ENCODE measurements at regions not wholly inside any gene's neighbourhood (a gene's known extent, or its start where the extent isn't known, plus 50 kb on each side); places are given as distances from the start of the nearest gene placed in this dataset.
"Not testable (repeated sequence)": the region's sequence is repeated elsewhere in the genome, so short reads cannot be mapped to it uniquely, and the experiment has no call there.

DNA sequence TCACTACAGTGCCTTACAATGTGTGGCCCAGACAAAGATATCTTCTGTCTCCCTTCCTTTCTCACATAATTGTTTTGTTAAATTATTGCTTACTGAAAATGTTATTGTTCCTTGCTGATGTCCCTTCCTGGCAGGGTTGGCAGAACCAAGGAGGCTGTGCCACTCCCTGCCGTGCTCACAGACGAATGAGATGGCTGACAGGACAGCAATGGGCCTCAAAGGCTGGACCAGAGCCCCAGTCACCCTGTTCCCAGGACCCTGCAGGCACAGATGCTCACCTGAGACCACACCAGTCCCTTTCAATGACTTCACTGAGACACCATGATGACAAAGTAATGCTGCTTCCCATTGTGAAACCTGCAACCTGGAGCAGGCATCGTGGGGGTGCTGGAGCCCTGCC, 375.1 kb downstream of the HACE1 start:
- DNase-seq = no peak

DNA sequence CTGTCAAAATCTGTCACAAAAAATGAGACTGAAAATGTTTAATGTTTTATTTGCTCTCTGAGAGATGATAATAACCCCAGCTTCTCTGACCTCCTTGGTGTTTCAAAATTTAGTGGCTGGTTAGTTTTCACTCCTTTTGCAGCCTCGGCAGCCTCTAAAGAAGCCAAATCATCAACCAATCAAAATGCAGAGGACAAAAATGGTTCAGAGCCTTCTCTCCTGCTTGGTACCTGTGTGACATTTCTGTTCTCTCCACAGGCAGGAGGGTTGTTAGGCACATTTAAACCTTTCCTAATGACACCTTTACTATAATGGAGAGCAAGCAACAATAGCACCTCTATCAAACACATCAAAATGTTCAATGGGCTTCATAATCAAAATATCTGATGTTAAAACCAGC, 375.5 kb downstream of the HACE1 start:
- DNase-seq = no peak

DNA sequence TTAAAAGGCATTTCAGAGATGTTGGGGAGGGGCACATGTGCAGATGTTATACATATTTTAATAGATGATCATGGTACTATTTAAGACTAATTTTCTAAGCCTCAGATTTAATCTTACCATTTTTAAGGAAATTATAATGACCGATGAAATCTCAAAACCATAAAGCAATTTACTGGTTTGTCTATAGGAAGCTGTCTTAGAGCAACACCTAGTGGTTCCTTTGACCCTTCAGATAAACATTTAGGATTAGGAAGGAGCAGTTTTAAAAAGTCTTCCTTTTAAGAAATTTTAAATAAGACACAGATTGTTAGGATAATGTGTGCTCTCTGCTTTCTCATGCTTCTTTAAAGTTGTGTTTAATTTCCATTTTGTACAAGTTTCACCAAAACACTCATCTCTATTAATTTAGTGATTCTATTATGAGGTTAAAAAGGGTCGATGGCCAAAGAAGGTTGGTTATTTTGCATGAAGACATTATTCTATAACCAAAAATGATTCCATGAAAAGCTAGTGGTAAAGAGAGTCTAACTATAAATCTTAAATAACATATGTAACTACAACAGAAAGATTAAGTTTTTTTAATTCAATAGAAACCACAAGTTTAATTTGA, 376.4 kb downstream of the HACE1 start:
- DNase-seq = no peak

DNA sequence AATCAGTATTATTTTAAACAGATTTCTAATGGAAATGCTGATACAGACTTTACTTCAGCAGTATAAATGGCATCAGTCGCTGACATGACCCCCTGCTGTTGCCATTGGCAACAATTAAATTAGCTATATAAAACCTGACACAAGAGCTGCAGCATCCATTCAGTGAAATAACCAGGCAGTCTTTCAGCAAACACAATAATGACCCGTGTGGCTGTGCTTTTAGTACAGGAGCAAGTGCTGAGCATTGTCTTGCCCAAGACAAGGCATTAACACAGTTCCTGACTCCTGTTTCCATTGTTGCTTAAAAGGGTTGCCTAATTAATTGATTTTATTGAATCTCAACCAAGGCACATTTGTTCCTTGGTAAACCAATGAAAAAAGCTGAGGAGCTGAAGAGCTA, 382.1 kb downstream of the HACE1 start:
- no peak for DNase-seq

DNA sequence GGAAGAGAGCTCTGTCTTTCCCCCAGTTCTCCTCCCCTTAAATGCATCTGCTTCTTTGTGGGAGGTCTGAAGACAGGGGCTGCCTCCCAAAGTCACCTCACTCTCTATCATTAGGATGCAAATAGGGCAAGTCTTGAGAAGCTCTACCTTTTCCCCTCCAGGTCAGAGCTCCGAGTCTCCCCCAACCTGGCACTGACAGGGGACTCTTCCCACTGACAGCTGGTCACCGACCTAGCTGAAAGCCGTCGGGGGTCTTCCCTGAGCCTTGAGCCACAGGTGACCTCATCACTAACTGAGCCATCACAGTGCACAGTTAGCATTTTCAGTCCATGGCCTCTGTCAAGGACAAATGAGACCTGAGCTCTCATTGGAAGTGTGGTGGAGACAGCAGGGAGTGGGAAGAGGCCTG, 386.7 kb downstream of the HACE1 start:
- no peak for DNase-seq

DNA sequence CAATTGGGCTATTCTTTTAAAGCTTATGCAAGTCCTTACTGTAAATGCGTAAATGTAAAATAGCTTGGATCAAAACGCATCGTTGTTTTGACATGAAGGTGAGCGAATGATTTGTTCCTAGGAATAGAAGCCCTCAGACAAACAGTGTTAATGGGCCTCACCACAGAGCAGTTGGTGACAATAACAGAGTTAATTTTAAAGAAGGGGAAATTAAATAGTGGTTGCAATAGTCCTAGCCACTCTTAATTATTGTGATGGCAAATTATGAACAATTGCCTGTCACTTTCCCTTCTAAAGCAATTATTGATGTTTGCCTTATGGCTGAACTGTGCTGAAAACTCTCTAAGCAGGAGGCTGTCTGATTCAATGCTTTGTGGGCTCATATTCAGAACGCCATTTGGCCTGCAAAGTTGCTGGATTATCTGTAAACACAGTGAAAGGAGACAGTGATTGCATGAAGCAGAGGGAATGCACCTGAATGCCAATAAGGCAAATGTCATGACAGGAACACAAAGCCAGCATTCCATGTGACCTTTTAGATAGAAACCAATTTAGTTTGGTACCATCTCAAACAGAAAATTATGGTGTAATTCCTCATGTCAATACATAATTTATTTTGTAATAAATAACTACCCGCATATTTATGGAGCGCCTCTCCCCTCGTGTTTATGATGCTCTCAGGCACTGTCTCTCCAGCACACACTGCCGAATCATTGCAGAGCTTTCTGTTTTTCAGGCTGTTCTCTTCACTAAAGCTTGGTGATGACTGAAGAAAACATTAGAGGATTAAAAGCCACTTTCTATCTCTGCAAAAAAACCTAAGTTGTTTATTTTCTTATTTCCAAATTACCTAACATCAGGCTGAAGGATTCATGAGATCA, 387.5 kb downstream of the HACE1 start:
- DNase-seq = peak; percentile 31

DNA sequence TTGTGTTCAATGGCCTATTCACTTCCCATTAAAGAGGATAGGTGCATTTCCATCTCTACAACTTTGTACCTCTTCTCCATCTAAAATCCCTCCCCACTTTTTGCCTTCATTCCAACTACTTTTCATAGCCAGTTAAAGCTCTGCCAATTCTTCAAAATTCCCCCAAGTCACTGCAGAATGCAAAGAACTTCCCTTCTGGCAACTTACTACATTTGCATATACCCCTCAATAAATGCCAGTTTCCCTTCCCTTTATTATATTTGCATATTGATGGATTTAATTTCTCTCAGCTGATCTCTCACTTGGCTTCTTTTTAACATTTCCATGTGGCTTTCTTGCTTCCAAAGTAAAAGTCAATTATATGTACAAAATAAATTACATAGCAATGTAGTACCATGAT, 393.4 kb downstream of the HACE1 start:
- DNase-seq = no peak

DNA sequence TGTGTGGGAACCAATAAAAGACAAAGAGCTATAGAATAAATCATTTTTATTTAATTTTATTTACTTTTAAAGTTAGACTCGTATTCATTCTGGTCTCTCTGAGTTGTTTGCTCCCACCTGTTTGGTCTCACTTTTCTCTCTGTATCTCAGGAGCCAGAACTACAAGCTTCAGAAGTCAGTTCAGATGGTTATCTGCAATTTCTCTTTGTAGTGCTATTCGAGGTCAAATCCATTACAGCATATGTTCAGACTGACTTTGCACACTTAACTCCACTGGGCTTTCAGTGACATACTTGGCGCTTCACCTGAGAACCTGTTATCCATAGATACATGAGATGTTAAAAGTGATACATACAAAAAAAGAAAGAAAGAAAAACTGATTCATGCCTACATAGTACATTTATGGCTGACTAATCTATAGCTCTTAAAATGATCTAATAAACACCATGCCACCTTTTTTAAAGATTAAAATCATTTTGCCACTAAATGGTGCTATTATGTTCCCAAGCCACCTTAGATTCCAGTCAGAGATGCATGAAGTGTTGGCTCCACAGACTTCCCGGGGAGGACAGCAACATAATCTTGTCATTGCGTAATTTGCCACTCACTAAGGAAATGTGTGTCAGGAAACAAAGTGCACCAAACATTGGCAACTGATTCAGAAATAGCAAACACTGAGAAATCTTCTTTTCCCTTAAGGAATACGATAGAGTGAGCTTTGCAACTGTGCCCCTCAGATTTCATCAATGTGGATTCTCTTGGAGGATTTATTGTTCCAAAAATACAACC, 396.7 kb downstream of the HACE1 start:
- DNase-seq = no peak

DNA sequence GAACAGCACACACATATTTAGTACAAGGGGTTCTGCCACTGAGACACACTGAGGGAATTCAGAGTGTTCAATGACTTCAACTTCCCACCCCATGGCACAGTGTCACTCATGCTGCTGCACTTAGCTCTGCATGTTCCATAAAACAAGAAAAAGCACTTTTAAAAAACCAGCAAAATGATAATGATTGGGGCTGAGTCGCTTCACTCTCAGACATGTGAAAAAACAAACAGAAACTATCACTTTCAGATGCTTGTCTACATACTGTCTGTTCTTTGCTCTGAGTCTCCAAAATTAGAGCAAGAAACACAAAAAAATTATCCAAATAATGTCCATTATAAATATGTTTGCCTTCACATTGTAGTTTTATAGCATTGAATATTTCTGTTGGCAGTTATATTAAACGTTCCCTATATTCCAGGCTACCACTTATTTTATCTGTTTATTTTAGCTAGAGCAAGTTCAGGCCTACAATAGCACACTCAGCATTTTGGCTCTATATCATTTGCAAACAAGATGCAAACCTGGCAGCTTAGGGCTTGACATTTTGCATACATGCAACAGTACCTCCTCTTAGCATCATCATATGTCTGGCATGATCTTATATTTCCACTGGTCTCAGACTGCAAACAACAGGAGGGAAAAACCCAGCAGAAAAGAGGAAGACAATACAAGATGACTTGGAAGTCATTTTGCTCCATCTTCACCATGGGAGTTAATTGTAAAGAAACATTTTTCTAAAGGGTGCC, 398.8 kb downstream of the HACE1 start:
- no peak for DNase-seq

DNA sequence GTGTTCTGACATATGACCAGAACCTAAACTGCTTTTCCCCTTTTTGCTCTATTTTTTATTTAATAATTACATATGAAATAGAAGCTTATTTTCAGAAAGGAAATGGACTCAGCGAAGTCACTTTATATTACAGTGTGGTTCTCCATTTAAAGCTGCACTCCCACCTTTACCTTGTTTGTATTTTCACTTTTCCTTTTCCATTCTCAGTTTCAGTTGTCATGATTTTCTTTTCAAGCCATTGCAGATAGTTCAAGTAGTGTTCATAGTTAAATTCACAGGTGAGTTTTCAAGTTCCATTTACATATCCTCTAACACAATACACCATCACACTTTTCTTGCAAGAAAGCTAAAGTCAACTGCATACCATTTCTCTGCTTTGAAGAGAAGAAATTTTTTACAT, 400.2 kb downstream of the HACE1 start:
- no peak for DNase-seq

DNA sequence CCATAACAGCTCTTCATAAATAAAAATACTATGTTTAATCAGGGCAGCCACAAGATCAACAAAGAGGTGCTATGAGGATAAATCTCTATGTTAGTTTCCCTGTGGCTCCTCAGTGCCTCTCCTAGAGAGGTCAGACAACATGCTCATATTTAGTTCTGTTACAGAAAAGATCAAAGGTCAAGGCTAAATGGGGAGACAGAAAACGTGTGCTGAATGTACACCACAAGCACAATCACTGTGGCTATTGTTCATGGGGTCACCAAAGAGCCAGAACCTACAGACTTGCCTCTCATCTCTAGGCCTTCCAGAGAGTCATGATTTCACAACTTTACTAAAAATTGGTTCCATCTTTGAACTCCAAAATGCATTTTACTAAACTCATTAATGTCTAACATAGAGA, 409.8 kb downstream of the HACE1 start:
- DNase-seq = no peak

DNA sequence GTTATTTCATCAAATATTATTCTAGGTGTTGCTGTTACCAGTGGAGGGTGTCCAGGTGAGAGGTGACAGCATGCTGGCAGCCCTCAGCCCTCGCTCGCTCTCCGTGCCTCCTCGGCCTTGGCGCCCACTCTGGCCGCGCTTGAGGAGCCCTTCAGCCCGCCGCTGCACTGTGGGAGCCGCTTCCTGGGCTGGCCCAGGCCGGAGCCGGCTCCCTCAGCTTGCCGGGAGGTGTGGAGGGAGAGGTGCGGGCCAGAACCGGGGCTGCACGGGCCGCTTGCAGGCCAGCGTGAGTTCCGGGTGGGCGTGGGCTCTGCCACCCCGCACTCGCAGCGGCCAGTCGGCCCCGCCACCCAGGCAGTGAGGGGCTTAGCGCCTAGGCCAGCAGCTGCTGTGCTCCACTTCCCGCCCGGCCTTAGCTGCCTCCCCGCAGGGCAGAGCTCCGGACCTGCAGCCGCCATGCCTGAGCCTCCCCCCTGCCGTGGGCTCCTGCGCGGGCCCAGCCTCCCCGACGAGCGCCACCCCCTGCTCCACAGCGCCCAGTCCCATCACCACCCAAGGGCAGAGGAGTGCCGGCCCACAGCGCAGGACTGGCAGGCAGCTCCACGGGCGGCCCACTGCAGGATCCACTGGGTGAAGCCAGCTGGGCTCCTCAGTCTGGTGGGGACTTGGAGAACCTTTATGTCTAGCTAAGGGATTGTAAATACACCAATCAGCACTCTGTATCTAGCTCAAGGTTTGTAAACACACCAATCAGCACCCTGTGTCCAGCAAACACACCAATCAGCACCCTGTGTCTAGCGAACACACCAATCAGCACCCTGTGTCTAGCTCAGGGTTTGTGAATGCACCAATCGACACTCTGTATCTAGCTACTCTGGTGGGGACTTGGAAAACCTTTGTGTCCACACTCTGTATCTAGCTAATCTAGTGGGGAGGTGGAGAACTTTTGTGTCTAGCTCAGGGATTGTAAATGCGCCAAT, 413.3 kb downstream of the HACE1 start:
- not testable (repeated sequence) for DNase-seq

DNA sequence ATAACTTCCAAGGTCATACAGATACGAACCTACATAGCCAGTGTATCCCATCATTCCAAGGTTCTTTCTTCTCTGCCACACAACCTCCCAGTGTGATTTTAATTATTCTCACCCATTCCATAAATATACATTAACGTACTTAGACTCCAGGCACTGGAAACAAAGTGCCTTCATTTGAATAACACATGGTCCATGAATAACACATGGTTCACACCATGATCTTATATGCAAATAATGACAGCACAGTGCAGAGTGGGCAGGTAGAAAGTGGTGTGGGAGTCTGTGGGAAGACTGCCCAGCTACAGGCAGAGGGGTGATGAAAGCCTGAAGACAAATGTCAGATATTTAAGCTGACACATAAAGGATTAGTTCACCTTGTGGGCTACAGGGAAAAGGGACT, 425.2 kb downstream of the HACE1 start:
- DNase-seq = no peak

DNA sequence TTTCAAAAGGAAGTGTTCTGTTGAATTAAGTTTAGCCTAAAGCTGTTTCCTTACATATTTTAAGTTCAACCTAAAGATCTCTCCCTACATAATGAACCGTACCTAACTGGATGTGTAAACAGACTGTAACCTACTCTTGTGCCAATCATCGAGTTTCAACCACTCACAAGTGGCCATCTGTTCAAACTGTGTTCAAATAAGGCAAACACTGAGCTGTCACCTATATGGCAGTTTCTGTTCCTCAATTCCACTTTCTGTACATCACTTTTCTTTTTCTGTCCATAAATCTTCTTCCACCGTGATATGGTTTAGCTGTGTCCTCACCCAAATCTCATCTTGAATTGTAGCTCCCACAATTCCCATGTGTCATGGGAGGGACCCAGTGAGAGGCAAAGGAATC, 428.6 kb downstream of the HACE1 start:
- DNase-seq = no peak

DNA sequence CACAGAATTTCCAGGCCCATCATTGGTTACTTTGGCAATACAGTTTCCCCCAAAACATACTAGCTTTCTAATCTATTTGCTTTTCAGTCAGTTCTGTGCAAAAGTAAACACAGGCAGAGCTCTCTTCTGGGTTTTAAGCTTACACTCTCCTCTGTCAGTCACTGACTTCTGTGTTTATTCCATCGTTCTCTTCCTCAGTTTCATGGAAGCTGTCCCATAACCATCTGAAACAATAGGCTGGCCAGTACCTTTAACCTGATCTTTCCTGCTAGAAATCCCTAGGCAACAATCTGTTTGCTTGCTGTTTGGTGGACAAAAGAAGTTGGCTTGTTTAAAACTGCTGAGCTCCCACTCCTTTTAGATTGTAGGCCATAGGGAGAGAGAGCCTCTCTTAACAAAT, 431.5 kb downstream of the HACE1 start:
- DNase-seq = no peak

DNA sequence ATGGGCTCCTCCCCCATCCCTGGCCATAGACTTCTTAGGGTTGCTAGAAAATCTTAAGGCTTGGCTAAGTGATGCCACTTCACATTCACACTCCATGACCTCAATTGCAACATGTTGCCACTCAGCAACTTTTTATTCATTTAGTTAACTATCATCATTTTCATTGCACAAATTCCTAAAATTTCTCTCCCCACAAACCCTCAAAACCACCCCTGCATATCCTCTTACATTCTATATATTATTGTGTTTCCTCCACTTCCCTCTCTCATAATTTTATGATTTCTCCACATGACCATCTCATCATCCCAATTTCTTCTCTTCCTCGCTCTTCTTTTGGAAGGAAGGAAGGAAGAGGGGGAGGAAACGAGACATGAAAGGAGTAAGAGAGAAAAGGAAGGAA, 436.0 kb downstream of the HACE1 start:
- peak; percentile 14 for DNase-seq

DNA sequence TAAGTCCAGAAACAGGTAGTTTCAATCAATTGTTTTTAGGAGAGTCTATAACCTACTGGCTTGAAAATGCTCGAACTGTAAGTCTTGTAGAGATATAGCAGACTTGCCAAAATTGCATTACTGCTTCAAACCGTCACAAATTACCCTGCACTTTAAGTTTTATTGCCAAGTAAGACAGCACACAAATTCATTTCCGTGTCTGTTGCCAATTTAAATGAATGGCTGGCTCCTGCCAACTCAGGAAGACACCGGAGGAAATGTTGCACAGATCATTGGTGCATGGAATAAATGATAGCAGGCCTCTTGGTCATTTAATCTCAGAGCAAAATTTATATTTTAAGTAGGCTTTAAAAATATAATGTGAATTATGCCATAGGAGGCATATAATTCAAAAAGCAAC, 438.1 kb downstream of the HACE1 start:
- no peak for DNase-seq

DNA sequence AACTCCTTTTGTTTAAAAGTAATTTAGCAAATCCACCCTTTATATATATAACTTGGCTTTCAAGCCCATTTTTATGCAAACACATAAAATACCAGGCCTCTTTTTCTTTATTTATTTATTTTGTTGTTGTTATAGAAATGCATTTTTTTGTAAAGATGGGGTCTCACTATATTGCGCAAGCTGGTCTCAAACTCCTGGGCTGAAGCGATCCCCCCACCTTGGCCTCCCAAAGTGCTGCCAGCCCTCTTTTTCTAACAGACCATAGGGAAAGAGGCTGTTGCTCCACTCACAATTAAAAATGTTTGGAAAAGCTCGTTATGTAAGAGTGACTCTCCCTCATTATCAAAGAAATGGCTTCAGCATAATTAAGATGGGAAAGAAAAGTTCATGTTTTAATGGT, 440.9 kb downstream of the HACE1 start:
- no peak for DNase-seq

DNA sequence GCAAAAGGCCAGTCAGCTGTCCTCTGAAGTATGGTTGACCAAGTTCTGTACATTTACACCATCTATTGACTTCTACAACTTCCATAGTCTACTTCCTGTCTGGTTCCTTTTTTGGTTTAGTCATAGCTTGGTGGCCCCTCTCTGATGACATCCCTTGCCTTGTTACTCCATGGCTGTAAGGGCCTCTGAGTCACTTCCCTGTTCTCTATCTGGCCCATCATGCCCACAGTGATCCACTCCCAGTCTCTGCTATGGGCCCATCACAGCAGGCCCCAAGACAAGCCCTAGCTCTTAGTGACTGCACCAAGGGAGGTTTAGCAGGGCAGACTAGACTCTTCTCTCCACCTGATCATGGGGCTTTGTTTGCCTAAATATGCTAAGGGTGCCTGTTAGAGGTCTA, 441.6 kb downstream of the HACE1 start:
- no peak for DNase-seq

DNA sequence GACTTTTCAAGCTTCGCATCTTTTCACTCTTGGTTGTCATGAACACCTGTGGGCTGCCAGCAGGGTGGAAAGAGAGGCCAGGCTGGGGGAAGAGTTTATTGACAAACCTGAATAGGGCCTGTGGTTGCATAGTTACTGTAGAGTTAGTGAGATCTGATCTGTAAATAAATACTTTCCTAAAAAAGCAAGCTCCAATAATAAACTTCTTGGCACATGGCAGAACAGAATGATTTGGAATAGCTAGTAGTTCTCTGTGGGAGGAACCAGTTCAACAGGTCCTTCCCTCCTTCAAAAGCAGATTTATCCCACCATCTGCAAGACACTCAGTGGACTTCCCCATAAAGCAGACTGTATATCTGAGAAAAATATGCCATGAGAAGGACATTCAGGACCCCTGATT, 445.0 kb downstream of the HACE1 start:
- DNase-seq = no peak

DNA sequence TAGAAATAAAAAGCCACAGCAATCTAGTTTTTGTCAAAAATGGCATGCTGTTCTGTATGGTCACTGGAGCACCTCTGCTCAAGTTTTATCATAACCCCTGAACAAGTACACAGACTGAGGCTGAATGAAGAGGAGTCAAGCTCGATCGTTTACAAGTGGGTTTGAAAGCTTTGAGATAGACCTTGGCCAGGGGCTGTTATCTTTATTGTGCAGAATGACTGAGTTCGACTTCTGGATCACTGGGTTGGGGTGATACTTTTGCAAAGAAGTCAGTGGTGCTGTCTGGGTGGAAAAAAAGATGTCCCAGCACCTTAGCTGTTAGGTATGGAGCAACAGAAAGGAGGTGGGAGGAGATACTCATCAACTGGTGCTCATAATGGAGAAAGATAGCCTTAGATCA, 446.0 kb downstream of the HACE1 start:
- DNase-seq = no peak

DNA sequence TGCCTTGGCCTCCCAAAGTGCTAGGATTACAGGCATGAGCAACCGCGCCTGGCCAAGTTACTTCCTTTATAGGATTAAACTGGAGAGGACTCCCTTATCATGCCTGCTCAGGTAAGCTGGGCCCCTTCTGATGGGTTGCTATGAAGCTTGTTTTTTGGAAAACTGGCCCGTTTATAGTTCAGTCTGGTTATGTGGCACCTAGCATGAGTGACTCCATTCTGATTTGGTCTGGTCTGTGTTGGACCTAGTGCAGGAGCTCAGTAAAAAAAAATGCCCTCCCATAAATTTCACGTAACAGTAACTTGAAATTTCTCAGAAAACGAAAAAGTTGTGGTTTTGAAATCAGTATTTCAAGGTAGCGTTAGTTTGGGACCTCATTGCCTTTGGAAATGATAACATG, 448.4 kb downstream of the HACE1 start:
- DNase-seq = no peak
